IPS-15b (cell line): ENCODE measurements at regions not wholly inside any gene's neighbourhood (a gene's known extent, or its start where the extent isn't known, plus 50 kb on each side); places are given as distances from the start of the nearest gene placed in this dataset.

Source experiments
- H3K27me3 ChIP-seq: one replicate; pipeline ENCODE4 v1.6.1; 2013; ENCODE audit warnings: low read length; ENCODE audit not compliant: control insufficient read depth, insufficient read depth
- H3K36me3 ChIP-seq: one replicate; pipeline ENCODE4 v1.6.1; 2013; ENCODE audit warnings: low read length; ENCODE audit not compliant: control insufficient read depth, insufficient read depth
- H3K4me1 ChIP-seq: one replicate; pipeline ENCODE4 v1.6.1; 2013; ENCODE audit warnings: mild to moderate bottlenecking, low read length; ENCODE audit not compliant: control insufficient read depth, insufficient read depth
- H3K4me3 ChIP-seq: one replicate; pipeline ENCODE4 v1.5.1; 2013; ENCODE audit warnings: low read depth, low read length
- H3K9ac ChIP-seq: one replicate; pipeline ENCODE4 v1.6.1; 2013; ENCODE audit warnings: low read depth, mild to moderate bottlenecking, low read length
- H3K9me3 ChIP-seq: one replicate; pipeline ENCODE4 v1.6.1; 2013; ENCODE audit warnings: mild to moderate bottlenecking, low read length; ENCODE audit not compliant: control insufficient read depth, insufficient read depth

GRCh38 chr13:107275312-107275711 lies 707.4 kb upstream of the ARGLU1 start:
- Histone ChIP-seq H3K4me1 (no peaks in the 10 kb centered on the region), H3K36me3 (no peaks in the 10 kb centered on the region), H3K4me3 (no peak overlapping the region), H3K9me3 (no peaks in the 10 kb centered on the region), H3K27me3 (no peaks in the 10 kb centered on the region), H3K9ac (no peak overlapping the region)

GRCh38 chr13:107271227-107271626 lies 703.3 kb upstream of the ARGLU1 start:
- H3K27me3 ChIP-seq, result no peaks in the 10 kb centered on the region
- no peak overlapping the region for H3K9ac ChIP-seq
- H3K9me3 ChIP-seq, result no peaks in the 10 kb centered on the region
- no peaks in the 10 kb centered on the region for H3K36me3 ChIP-seq
- no peaks in the 10 kb centered on the region for H3K4me1 ChIP-seq
- no peak overlapping the region for H3K4me3 ChIP-seq

GRCh38 chr13:107266657-107267056 lies 698.7 kb upstream of the ARGLU1 start:
- Histone ChIP-seq H3K9me3 (no peaks in the 10 kb centered on the region), H3K36me3 (no peaks in the 10 kb centered on the region), H3K4me3 (no peak overlapping the region), H3K9ac (no peak overlapping the region), H3K4me1 (no peaks in the 10 kb centered on the region), H3K27me3 (no peaks in the 10 kb centered on the region)

GRCh38 chr13:107258599-107259187 lies 690.8 kb upstream of the ARGLU1 start:
- no peaks in the 10 kb centered on the region for H3K9me3 ChIP-seq
- no peak overlapping the region for H3K9ac ChIP-seq
- H3K4me3 ChIP-seq, result no peak overlapping the region
- H3K27me3 ChIP-seq, result no peaks in the 10 kb centered on the region
- no peaks in the 10 kb centered on the region for H3K36me3 ChIP-seq
- H3K4me1 ChIP-seq, result no peaks in the 10 kb centered on the region

- no peak overlapping the region for H3K4me3 ChIP-seq
- H3K9ac ChIP-seq, result no peak overlapping the region
- no peaks in the 10 kb centered on the region for H3K27me3 ChIP-seq
- H3K4me1 ChIP-seq, result no peaks in the 10 kb centered on the region
- H3K9me3 ChIP-seq, result no peaks in the 10 kb centered on the region
- no peaks in the 10 kb centered on the region for H3K36me3 ChIP-seq
These were observed 686.5 kb upstream of the ARGLU1 start for GRCh38 chr13:107254392-107254791.

GRCh38 chr13:107252428-107252827 lies 684.5 kb upstream of the ARGLU1 start:
- H3K4me3 ChIP-seq, result no peak overlapping the region
- H3K36me3 ChIP-seq, result no peaks in the 10 kb centered on the region
- H3K9ac ChIP-seq, result no peak overlapping the region
- H3K9me3 ChIP-seq, result no peaks in the 10 kb centered on the region
- peaks cover 6% of the 10 kb centered on the region for H3K4me1 ChIP-seq
- no peaks in the 10 kb centered on the region for H3K27me3 ChIP-seq

- no peaks in the 10 kb centered on the region for H3K36me3 ChIP-seq
- no peaks in the 10 kb centered on the region for H3K27me3 ChIP-seq
- H3K9ac ChIP-seq, result no peak overlapping the region
- H3K9me3 ChIP-seq, result no peaks in the 10 kb centered on the region
- peaks cover 6% of the 10 kb centered on the region for H3K4me1 ChIP-seq
- H3K4me3 ChIP-seq, result no peak overlapping the region
These were observed 684.1 kb upstream of the ARGLU1 start for GRCh38 chr13:107252021-107252420.

- Histone ChIP-seq H3K9ac (no peak overlapping the region), H3K27me3 (no peaks in the 10 kb centered on the region), H3K9me3 (no peaks in the 10 kb centered on the region), H3K4me3 (no peak overlapping the region), H3K4me1 (peaks cover 6% of the 10 kb centered on the region), H3K36me3 (no peaks in the 10 kb centered on the region)
These were observed 683.4 kb upstream of the ARGLU1 start for GRCh38 chr13:107251341-107251740.

GRCh38 chr13:107250628-107251027 lies 682.7 kb upstream of the ARGLU1 start:
- Histone ChIP-seq H3K9ac (no peak overlapping the region), H3K36me3 (no peaks in the 10 kb centered on the region), H3K9me3 (no peaks in the 10 kb centered on the region), H3K27me3 (no peaks in the 10 kb centered on the region), H3K4me1 (peaks cover 6% of the 10 kb centered on the region), H3K4me3 (no peak overlapping the region)

GRCh38 chr13:107244241-107244640 lies 676.3 kb upstream of the ARGLU1 start:
- no peak overlapping the region for H3K9ac ChIP-seq
- no peaks in the 10 kb centered on the region for H3K9me3 ChIP-seq
- no peaks in the 10 kb centered on the region for H3K36me3 ChIP-seq
- H3K27me3 ChIP-seq, result no peaks in the 10 kb centered on the region
- H3K4me3 ChIP-seq, result no peak overlapping the region
- peaks cover 13% of the 10 kb centered on the region for H3K4me1 ChIP-seq

- Histone ChIP-seq H3K36me3 (no peaks in the 10 kb centered on the region), H3K9me3 (no peaks in the 10 kb centered on the region), H3K27me3 (no peaks in the 10 kb centered on the region), H3K4me1 (peaks cover 7% of the 10 kb centered on the region), H3K9ac (no peak overlapping the region), H3K4me3 (no peak overlapping the region)
These were observed 674.2 kb upstream of the ARGLU1 start for GRCh38 chr13:107242138-107242537.

- H3K9ac ChIP-seq, result no peak overlapping the region
- H3K4me3 ChIP-seq, result no peak overlapping the region
These were observed 673.4 kb upstream of the ARGLU1 start for GRCh38 chr13:107241381-107241780.

More at GRCh38 chr13:107241381-107241780, 673.4 kb upstream of the ARGLU1 start:
- Histone ChIP-seq H3K27me3 (no peaks in the 10 kb centered on the region), H3K4me1 (peaks cover 7% of the 10 kb centered on the region), H3K9me3 (no peaks in the 10 kb centered on the region), H3K36me3 (no peaks in the 10 kb centered on the region)
